ENCODE measurements at regions not wholly inside any gene's neighbourhood (a gene's known extent, or its start where the extent isn't known, plus 50 kb on each side); places are given as distances from the start of the nearest gene placed in this dataset.

DNA sequence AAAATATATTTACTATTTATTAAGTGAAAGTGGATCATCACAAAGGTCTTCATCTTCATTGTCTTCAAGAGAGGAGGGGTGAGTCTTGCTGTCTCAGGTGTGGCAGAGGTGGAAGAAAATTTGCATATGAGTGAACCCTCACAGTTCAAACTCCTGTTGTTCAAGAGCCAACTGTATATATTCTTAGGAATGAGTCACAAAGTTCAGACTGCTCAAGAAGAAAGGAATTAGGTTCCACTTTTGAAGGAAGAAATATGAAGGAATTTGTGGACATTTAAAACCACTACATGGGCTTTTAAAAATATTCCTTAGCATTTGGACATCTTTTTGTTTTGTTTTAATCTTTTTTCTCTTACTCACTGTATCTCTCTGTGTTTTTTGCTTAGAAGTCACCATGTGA is 212.6 kb downstream of the INSIG2 start:
- TF ChIP-seq, protein P1, sequence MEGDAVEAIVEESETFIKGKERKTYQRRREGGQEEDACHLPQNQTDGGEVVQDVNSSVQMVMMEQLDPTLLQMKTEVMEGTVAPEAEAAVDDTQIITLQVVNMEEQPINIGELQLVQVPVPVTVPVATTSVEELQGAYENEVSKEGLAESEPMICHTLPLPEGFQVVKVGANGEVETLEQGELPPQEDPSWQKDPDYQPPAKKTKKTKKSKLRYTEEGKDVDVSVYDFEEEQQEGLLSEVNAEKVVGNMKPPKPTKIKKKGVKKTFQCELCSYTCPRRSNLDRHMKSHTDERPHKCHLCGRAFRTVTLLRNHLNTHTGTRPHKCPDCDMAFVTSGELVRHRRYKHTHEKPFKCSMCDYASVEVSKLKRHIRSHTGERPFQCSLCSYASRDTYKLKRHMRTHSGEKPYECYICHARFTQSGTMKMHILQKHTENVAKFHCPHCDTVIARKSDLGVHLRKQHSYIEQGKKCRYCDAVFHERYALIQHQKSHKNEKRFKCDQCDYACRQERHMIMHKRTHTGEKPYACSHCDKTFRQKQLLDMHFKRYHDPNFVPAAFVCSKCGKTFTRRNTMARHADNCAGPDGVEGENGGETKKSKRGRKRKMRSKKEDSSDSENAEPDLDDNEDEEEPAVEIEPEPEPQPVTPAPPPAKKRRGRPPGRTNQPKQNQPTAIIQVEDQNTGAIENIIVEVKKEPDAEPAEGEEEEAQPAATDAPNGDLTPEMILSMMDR (IDR thresholded peaks at IDR 0.05), result no peak
- TF ChIP-seq EZH2 (IDR thresholded peaks at IDR 0.05) (no peak), EZH2phosphoT487 (IDR thresholded peaks at IDR 0.05) (no peak)

Data from neural progenitor cell (in vitro differentiated cells).